GM18505 (cell line): ENCODE measurements at regions not wholly inside any gene's neighbourhood (a gene's known extent, or its start where the extent isn't known, plus 50 kb on each side); places are given as distances from the start of the nearest gene placed in this dataset.

Source experiments
- ATAC-seq: cut with Tn5 transposase; IDR thresholded peaks from one replicate; pipeline ENCODE4 v1.9.1; 2021; ENCODE audit not compliant: unreplicated experiment
- POLR2A ChIP-seq: IDR thresholded peaks from 4 replicates; pipeline ENCODE4 v1.6.1; 2011; ENCODE audit warnings: borderline replicate concordance; ENCODE audit not compliant: insufficient read depth, insufficient read length; ENCODE audit errors: extremely low read depth

DNA sequence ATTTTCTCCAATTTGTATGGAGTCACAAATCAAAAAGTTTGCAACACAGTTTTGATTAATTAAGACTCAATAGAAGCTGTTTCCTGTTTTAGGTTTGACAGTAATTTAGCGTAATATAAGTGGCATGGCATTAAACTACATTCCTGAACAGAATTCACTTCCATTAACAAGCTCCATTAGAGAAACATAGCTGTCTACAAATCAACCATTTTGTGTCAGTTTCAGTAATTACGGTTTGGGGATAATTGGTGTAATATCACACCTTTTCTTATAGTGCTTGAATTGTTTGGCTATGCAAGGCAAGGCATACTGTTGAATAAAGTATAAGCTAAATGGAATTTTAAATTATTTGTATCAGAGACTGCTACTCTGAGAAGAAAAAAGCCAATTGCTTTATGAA lies 585.5 kb downstream of the CBLN2 start:
- TF ChIP-seq POLR2A = no peak

DNA sequence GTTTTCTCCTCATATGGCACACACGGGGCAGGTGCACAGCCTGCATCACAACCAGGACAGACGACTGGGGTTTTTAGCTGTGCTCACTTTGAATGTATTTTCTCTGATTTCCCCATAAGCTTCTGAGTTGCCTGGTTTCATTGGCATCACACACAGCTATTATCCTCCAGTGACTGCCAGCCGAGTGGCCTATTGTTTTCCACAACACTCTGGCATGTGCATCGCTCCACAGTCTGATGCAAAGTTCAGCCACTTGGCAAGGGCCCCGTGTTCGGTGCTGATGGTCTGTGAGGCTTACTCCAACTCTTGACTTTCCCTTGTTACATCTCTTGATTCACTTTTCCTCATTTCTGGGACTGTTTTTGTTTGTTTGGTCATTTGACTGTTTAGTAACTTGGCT lies 593.1 kb downstream of the CBLN2 start:
- TF ChIP-seq POLR2A = no peak
- ATAC-seq = no peak

More for the DNA sequence above, 585.5 kb downstream of the CBLN2 start:
- no peak for ATAC-seq

DNA sequence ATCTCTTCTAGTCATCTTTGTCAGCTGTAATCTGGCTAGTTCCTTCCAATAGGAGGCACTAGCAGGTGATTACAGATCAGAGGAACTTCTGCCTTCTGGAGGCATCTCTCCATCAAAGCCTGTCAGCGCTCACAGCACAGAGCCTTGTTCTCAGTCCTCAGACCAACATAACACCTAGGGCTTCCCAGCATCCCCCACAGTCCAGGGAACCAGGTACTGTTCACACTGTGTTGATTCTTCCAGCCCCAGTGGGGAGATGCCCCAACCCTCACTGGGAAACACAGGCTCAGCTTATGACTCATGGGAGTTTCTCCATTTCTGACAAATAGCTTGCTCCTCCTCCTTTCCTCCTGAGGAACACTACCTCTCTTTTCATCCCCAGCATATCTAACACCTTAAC lies 601.7 kb downstream of the CBLN2 start:
- no peak for ATAC-seq
- TF ChIP-seq POLR2A = no peak

DNA sequence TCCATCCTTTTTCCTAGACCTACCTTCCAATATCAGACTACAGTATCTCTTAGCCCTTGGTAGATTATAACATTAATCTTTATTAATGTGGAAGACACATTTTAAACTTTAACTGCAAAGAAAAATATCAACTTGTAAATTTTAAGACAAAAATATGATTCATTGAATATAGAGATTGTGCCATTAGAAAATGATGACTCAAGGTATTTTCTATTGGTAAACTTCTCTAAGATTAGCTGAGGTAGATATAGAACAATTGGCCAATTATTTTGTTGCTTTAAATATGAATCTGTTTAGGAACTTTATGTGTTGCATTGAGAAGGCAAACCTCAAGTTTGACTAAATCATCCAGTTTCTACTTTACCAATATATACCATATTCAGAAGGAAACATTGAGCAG lies 604.7 kb downstream of the CBLN2 start:
- no peak for ATAC-seq
- TF ChIP-seq POLR2A = no peak

DNA sequence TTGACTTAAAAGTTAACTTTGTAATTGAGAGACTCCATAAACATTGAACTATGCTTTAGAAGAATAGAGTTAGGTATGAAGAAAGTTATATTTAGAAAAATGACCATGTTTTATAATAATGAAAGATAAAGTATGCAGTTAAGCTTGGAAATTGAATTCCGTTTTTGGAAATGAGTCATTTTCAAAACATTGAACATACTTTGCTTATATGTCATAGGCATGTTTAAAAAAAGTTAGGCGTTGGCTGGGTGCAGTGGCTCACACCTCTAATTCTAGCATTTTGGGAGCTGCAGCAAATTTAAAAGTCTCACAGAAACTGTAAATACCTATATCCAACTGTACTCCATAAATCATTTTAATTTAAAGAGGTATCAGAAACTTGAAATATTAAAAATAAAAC lies 607.4 kb downstream of the CBLN2 start:
- no peak for TF ChIP-seq POLR2A
- ATAC-seq = no peak

DNA sequence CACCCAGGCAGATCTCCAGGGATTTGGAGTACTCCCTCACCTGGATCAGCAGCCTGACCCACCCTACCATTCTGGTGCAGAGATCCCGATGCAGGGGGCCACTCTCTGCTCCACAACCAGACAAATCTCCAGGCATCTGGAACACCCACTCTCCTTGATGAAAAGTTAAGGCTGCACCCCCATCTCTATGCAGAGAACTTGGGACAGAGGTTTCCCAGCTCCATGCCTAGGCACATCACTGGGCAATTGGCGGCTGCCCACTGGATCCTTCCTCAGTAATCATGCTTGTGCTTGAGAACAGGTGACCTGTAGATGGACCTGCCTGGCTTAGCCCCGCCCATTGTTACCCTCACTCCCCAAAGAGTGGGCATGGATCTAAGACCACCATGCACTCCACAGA lies 624.9 kb downstream of the CBLN2 start:
- TF ChIP-seq POLR2A = no peak
- ATAC-seq = no peak

DNA sequence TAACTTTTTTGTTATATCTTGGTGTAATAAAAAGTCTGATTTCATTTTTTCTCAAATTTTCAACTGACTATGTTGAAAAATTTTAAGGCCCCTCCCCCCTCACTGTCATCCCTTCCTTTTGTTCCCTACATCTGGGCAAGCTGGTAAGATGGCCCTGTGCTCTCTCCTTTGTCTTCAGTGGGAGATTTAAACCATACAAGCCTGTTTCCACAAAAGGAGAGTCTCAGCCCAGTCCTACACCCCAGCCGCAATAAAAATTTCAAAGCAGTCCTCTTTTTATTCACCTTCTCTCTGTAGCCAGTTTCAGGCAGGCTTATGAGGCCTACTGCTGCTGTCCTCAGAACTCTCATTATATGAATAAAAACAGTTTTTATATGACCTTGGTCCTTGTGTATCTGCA lies 630.5 kb downstream of the CBLN2 start:
- TF ChIP-seq POLR2A = no peak
- no peak for ATAC-seq

DNA sequence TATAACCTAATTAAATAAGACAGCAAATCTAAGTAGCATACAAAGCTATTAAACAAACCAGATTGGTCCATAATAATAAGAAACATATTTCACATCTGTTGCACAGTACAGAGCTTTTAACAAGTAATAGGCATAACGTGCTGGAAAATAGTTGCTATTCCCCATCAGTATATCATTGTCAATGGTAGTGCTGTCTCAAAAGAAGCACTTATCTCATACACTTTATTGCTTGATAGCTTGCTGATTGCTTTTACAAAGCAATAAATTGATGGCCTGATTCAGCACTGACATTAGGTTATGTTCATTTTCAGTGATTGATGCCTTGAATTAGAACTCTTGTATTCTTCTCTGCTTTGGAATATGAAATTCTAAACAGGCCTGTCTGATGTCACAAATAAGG lies 641.7 kb downstream of the CBLN2 start:
- no peak for ATAC-seq
- TF ChIP-seq POLR2A = no peak

DNA sequence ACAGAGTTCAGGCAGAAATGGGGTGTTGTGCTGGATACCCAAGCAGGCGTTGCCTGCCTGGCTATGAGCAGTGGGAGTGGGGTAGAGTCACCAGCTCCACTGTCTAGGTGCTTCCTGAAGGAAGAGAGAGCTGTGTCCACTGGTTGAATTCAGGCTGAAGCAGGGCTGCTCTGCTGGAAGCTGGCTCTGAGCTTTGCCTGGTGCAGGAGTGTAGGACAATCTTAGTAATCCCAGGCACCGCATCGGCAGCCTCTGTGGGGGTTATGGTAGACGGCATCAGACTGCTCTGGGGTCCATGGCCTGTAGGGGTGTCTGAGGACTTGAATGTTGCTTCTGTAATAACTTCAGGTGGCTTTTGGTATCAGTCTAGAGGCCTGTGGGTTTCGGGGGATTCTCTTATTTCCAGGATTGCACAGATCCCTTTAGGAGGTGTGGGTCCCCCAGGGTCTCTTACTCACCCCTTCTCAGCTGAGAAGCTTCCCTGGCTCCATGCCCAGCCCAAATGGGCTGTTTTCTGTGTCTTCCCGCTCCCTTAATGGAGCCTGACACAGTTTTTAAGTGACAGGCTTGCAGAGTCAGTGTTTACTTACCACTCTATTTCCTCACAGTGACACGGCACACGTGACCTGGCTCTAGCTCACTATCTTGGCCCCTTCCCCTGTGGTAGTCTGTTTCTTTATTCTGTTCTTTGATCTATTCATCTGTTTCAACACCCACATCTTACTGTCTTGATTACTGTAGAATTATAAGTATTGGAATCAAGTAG lies 644.3 kb downstream of the CBLN2 start:
- TF ChIP-seq POLR2A = no peak
- ATAC-seq = no peak

DNA sequence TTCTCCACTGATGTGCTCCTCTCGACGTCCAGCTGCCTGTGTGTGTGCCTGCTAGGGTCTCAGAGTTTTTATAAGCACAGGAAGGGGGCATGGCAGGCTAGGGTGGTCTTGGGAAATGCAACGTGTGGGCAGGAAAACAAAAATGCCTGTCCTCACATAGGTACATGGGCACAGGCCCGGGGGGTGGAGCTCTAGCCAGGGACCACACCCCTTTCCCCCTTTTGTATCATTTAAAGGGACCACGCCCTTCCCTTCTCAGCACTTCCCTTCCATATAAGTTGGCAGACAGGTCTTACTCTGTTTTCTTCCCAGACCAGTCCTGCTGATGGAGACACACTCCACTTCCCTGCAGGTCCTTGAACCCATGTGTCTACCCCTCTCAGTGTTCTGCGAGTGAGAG lies 645.0 kb downstream of the CBLN2 start:
- no peak for TF ChIP-seq POLR2A
- no peak for ATAC-seq

DNA sequence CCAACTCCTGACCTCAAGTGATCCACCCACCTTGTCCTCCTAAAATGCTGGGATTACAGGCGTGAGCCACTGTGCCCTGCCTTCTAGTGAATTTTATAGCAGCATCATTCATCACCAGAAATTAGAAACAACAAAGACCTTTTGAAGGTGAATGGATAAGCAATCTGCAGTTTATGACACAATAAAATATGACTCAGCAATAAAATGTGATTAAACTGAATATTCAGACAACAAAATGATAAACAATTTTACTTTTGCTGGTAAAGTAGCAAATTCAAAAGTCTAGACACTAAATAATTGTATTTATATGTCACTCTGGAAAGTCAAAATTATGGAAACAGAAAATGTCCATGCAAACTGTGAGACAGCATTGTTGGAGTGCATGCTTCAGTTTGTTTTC lies 656.6 kb downstream of the CBLN2 start:
- no peak for TF ChIP-seq POLR2A
- ATAC-seq = no peak

DNA sequence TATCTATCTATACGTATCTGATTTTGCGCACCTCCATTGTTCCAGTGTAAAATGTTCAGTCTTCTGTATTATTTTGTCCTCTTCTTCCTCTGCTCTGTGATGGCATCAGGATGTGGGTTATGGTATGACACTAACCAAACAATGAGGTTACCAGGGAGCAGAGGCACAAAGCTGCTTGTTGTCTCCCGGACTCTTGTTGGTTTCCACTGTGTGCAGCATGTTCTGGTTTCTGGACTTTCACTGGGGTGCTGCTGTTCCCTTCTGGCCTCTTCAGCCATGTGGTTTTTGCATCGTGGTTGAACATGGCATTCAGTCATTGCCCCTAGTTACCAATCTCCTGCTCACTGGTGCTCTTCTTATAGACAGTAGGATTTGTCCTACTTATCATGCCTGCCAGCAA lies 665.9 kb downstream of the CBLN2 start:
- no peak for ATAC-seq
- TF ChIP-seq POLR2A = no peak

DNA sequence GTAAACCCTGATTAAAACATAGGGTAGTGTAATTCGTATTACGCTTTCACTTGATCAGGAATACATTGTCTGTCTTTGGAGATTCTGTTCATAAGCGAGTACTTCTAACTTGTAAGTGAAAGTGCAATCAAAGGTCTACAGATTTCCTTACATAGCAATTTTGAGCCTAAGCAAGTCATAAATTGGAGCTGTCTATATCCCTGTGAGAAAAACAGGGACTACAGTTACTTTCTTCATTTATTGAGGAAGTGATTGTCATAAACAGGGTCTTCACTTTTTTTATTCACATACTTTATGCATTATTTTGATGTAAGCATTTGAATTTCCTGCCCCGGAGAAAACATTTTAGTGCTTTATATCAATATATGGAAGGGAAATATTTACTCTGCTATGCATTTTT lies 670.4 kb downstream of the CBLN2 start:
- no peak for TF ChIP-seq POLR2A
- ATAC-seq = no peak

DNA sequence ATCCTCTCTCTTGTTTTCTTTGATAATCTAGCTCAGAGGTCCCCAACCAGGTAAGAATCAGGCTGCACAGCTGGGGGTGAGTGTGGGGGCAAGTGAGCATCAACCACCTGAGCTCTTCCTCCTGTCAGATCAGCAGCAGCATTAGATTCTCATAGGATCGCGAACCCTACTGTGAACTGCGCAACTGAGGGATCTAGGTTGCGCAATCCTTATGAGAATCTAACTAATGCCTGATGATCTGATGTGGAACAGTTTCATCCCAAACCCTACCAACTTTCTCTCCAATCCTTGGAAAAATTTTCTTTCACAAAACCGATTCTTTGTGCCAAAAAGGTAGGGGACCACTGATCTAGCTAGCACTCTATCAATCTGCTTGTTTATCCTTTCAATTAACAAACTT lies 678.3 kb downstream of the CBLN2 start:
- no peak for TF ChIP-seq POLR2A
- no peak for ATAC-seq

DNA sequence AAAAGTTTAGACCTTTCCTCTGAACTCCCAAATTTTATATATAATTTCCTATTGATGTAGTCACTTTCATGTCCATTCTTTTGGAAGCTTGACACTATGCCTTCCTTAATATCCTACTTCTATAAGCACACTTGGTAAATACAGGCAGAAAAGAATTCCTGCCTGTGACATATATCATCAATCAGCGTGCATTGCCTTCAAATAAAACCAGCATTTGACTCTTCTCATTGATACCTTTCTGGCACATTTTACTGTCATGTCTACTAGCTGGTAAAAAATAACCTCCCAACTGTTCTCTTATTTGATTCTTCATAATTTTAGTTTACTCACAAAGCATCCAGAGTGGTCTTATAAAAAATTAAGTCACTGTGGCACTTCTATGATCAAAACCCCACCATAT lies 693.5 kb downstream of the CBLN2 start:
- TF ChIP-seq POLR2A = no peak
- no peak for ATAC-seq
